ENCODE measurements at regions not wholly inside any gene's neighbourhood (a gene's known extent, or its start where the extent isn't known, plus 50 kb on each side); places are given as distances from the start of the nearest gene placed in this dataset.
"Not testable (repeated sequence)": the region's sequence is repeated elsewhere in the genome, so short reads cannot be mapped to it uniquely, and the experiment has no call there.

- no peaks in the 10 kb centered on the region for H3K4me1 ChIP-seq (ENCODE audit: control insufficient read depth, insufficient read depth, low read length)
- no peaks in the 10 kb centered on the region for H3K27me3 ChIP-seq (ENCODE audit: control insufficient read depth, insufficient read depth, low read length)
- no peak overlapping the region for H3K4me3 ChIP-seq (ENCODE audit: low read length)
- H3K9ac ChIP-seq (ENCODE audit: low read length): no peak overlapping the region
- H3K9me3 ChIP-seq (ENCODE audit: control insufficient read depth, low read length): no peaks in the 10 kb centered on the region
- H3K36me3 ChIP-seq (ENCODE audit: control insufficient read depth, insufficient read depth, low read length): no peaks in the 10 kb centered on the region
Observed at GRCh38 chr7:65489260-65489767, 115.7 kb downstream of the ZNF92 start.

GRCh38 chr7:65496697-65497096, 123.0 kb downstream of the ZNF92 start:
- not testable (repeated sequence) for H3K27me3 ChIP-seq (ENCODE audit: control insufficient read depth, insufficient read depth, low read length); H3K4me3 ChIP-seq (ENCODE audit: low read length); H3K9me3 ChIP-seq (ENCODE audit: control insufficient read depth, low read length); H3K4me1 ChIP-seq (ENCODE audit: control insufficient read depth, insufficient read depth, low read length); H3K36me3 ChIP-seq (ENCODE audit: control insufficient read depth, insufficient read depth, low read length); H3K9ac ChIP-seq (ENCODE audit: low read length)

- no peak overlapping the region for H3K4me3 ChIP-seq (ENCODE audit: low read length)
- no peaks in the 10 kb centered on the region for H3K9me3 ChIP-seq (ENCODE audit: control insufficient read depth, low read length)
- no peaks in the 10 kb centered on the region for H3K27me3 ChIP-seq (ENCODE audit: control insufficient read depth, insufficient read depth, low read length)
- H3K36me3 ChIP-seq (ENCODE audit: control insufficient read depth, insufficient read depth, low read length): no peaks in the 10 kb centered on the region
- no peaks in the 10 kb centered on the region for H3K4me1 ChIP-seq (ENCODE audit: control insufficient read depth, insufficient read depth, low read length)
- no peak overlapping the region for H3K9ac ChIP-seq (ENCODE audit: low read length)
Observed at GRCh38 chr7:65503434-65504152, 129.9 kb downstream of the ZNF92 start.

GRCh38 chr7:65504504-65505319, 131.1 kb downstream of the ZNF92 start:
- not testable (repeated sequence) for H3K9ac ChIP-seq (ENCODE audit: low read length); H3K27me3 ChIP-seq (ENCODE audit: control insufficient read depth, insufficient read depth, low read length); H3K9me3 ChIP-seq (ENCODE audit: control insufficient read depth, low read length); H3K4me3 ChIP-seq (ENCODE audit: low read length); H3K36me3 ChIP-seq (ENCODE audit: control insufficient read depth, insufficient read depth, low read length); H3K4me1 ChIP-seq (ENCODE audit: control insufficient read depth, insufficient read depth, low read length)

- not testable (repeated sequence) for H3K4me1 ChIP-seq (ENCODE audit: control insufficient read depth, insufficient read depth, low read length); H3K9me3 ChIP-seq (ENCODE audit: control insufficient read depth, low read length); H3K9ac ChIP-seq (ENCODE audit: low read length); H3K36me3 ChIP-seq (ENCODE audit: control insufficient read depth, insufficient read depth, low read length); H3K4me3 ChIP-seq (ENCODE audit: low read length)
- H3K27me3 ChIP-seq (ENCODE audit: control insufficient read depth, insufficient read depth, low read length): peaks cover 10% of the 10 kb centered on the region
Observed at GRCh38 chr7:65505320-65505633, 131.6 kb downstream of the ZNF92 start.

GRCh38 chr7:65508581-65509367, 135.1 kb downstream of the ZNF92 start:
- H3K9ac ChIP-seq (ENCODE audit: low read length); H3K4me1 ChIP-seq (ENCODE audit: control insufficient read depth, insufficient read depth, low read length); H3K36me3 ChIP-seq (ENCODE audit: control insufficient read depth, insufficient read depth, low read length); H3K9me3 ChIP-seq (ENCODE audit: control insufficient read depth, low read length); H3K4me3 ChIP-seq (ENCODE audit: low read length): not testable (repeated sequence)
- peaks cover 14% of the 10 kb centered on the region for H3K27me3 ChIP-seq (ENCODE audit: control insufficient read depth, insufficient read depth, low read length)

- no peak overlapping the region for H3K4me3 ChIP-seq (ENCODE audit: low read length)
- no peaks in the 10 kb centered on the region for H3K4me1 ChIP-seq (ENCODE audit: control insufficient read depth, insufficient read depth, low read length)
Observed at GRCh38 chr7:65509368-65510186, 135.9 kb downstream of the ZNF92 start.

GRCh38 chr7:65510187-65510538, 136.5 kb downstream of the ZNF92 start:
- H3K9ac ChIP-seq (ENCODE audit: low read length); H3K9me3 ChIP-seq (ENCODE audit: control insufficient read depth, low read length); H3K36me3 ChIP-seq (ENCODE audit: control insufficient read depth, insufficient read depth, low read length); H3K4me1 ChIP-seq (ENCODE audit: control insufficient read depth, insufficient read depth, low read length); H3K4me3 ChIP-seq (ENCODE audit: low read length): not testable (repeated sequence)
- peaks cover 14% of the 10 kb centered on the region for H3K27me3 ChIP-seq (ENCODE audit: control insufficient read depth, insufficient read depth, low read length)

More at GRCh38 chr7:65509368-65510186, 135.9 kb downstream of the ZNF92 start:
- Histone ChIP-seq H3K27me3 (ENCODE audit: control insufficient read depth, insufficient read depth, low read length) (peaks cover 14% of the 10 kb centered on the region), H3K9ac (ENCODE audit: low read length) (no peak overlapping the region), H3K9me3 (ENCODE audit: control insufficient read depth, low read length) (no peaks in the 10 kb centered on the region), H3K36me3 (ENCODE audit: control insufficient read depth, insufficient read depth, low read length) (no peaks in the 10 kb centered on the region)

GRCh38 chr7:65519751-65520150, 146.1 kb downstream of the ZNF92 start:
- not testable (repeated sequence) for H3K27me3 ChIP-seq (ENCODE audit: control insufficient read depth, insufficient read depth, low read length); H3K36me3 ChIP-seq (ENCODE audit: control insufficient read depth, insufficient read depth, low read length); H3K9me3 ChIP-seq (ENCODE audit: control insufficient read depth, low read length); H3K4me3 ChIP-seq (ENCODE audit: low read length); H3K4me1 ChIP-seq (ENCODE audit: control insufficient read depth, insufficient read depth, low read length); H3K9ac ChIP-seq (ENCODE audit: low read length)

GRCh38 chr7:65545465-65546161, 172.0 kb downstream of the ZNF92 start:
- H3K4me3 ChIP-seq (ENCODE audit: low read length); H3K27me3 ChIP-seq (ENCODE audit: control insufficient read depth, insufficient read depth, low read length); H3K4me1 ChIP-seq (ENCODE audit: control insufficient read depth, insufficient read depth, low read length); H3K36me3 ChIP-seq (ENCODE audit: control insufficient read depth, insufficient read depth, low read length); H3K9me3 ChIP-seq (ENCODE audit: control insufficient read depth, low read length); H3K9ac ChIP-seq (ENCODE audit: low read length): not testable (repeated sequence)

Data from mucosa of stomach (tissue), 1 donor.